ENCODE measurements at regions not wholly inside any gene's neighbourhood (a gene's known extent, or its start where the extent isn't known, plus 50 kb on each side); places are given as distances from the start of the nearest gene placed in this dataset.

GRCh38 chr9:86754581-86755560 lies 192.4 kb downstream of the GAS1 start:
- no peak for DNase-seq (ENCODE audit: low spot score)
- no peak for TF ChIP-seq CTCF (IDR thresholded peaks at IDR 0.05; ENCODE audit: extremely low read depth, missing control alignments)

GRCh38 chr9:86753836-86754235 lies 193.5 kb downstream of the GAS1 start:
- no peak for DNase-seq (ENCODE audit: low spot score)
- TF ChIP-seq CTCF (IDR thresholded peaks at IDR 0.05; ENCODE audit: extremely low read depth, missing control alignments): no peak

- no peak for DNase-seq (ENCODE audit: low spot score)
- TF ChIP-seq CTCF (IDR thresholded peaks at IDR 0.05; ENCODE audit: extremely low read depth, missing control alignments): no peak
Measured at GRCh38 chr9:86752733-86753132, 194.6 kb downstream of the GAS1 start.

- no peak for DNase-seq (ENCODE audit: low spot score)
- no peak for TF ChIP-seq CTCF (IDR thresholded peaks at IDR 0.05; ENCODE audit: extremely low read depth, missing control alignments)
Measured at GRCh38 chr9:86751956-86752355, 195.3 kb downstream of the GAS1 start.

- no peak for TF ChIP-seq CTCF (IDR thresholded peaks at IDR 0.05; ENCODE audit: extremely low read depth, missing control alignments)
- DNase-seq (ENCODE audit: low spot score): no peak
Measured at GRCh38 chr9:86751207-86751606, 196.1 kb downstream of the GAS1 start.

GRCh38 chr9:86749894-86750255 lies 197.4 kb downstream of the GAS1 start:
- no peak for DNase-seq (ENCODE audit: low spot score)
- TF ChIP-seq CTCF (IDR thresholded peaks at IDR 0.05; ENCODE audit: extremely low read depth, missing control alignments): no peak

- DNase-seq (ENCODE audit: low spot score): no peak
- no peak for TF ChIP-seq CTCF (IDR thresholded peaks at IDR 0.05; ENCODE audit: extremely low read depth, missing control alignments)
Measured at GRCh38 chr9:86749161-86749893, 198.0 kb downstream of the GAS1 start.

Measured in GM20000 (cell line).